HG02943 (cell line): ENCODE measurements at regions not wholly inside any gene's neighbourhood (a gene's known extent, or its start where the extent isn't known, plus 50 kb on each side); places are given as distances from the start of the nearest gene placed in this dataset.

Experiments used
- ATAC-seq: cut with Tn5 transposase; IDR thresholded peaks from one replicate; pipeline ENCODE4 v1.9.1; 2021; ENCODE audit warnings: mild to moderate bottlenecking, low read depth, moderate library complexity; ENCODE audit not compliant: unreplicated experiment

GRCh38 chr7:68311958-68312357, 1286.3 kb upstream of the AUTS2 start:
- no peak for ATAC-seq

- no peak for ATAC-seq
Measured at GRCh38 chr7:68313806-68314205, 1284.5 kb upstream of the AUTS2 start.

GRCh38 chr7:68314208-68314607, 1284.1 kb upstream of the AUTS2 start:
- ATAC-seq, result no peak

- no peak for ATAC-seq
Measured at GRCh38 chr7:68317476-68317875, 1280.8 kb upstream of the AUTS2 start.

GRCh38 chr7:68319061-68319460, 1279.2 kb upstream of the AUTS2 start:
- no peak for ATAC-seq

GRCh38 chr7:68321076-68321639, 1277.1 kb upstream of the AUTS2 start:
- ATAC-seq, result no peak

- no peak for ATAC-seq
Measured at GRCh38 chr7:68321776-68322496, 1276.3 kb upstream of the AUTS2 start.

- no peak for ATAC-seq
Measured at GRCh38 chr7:68324621-68325020, 1273.7 kb upstream of the AUTS2 start.

- ATAC-seq, result no peak
Measured at GRCh38 chr7:68334216-68334615, 1264.1 kb upstream of the AUTS2 start.

GRCh38 chr7:68334636-68335272, 1263.5 kb upstream of the AUTS2 start:
- no peak for ATAC-seq

GRCh38 chr7:68336594-68336993, 1261.7 kb upstream of the AUTS2 start:
- ATAC-seq, result no peak

- no peak for ATAC-seq
Measured at GRCh38 chr7:68348401-68348800, 1249.9 kb upstream of the AUTS2 start.

- no peak for ATAC-seq
Measured at GRCh38 chr7:68362745-68363518, 1235.3 kb upstream of the AUTS2 start.

- ATAC-seq, result no peak
Measured at GRCh38 chr7:68364886-68365625, 1233.2 kb upstream of the AUTS2 start.

GRCh38 chr7:68371985-68372384, 1226.3 kb upstream of the AUTS2 start:
- ATAC-seq, result no peak

- no peak for ATAC-seq
Measured at GRCh38 chr7:68376131-68376661, 1222.1 kb upstream of the AUTS2 start.

- ATAC-seq, result no peak
Measured at GRCh38 chr7:68381731-68382130, 1216.5 kb upstream of the AUTS2 start.

GRCh38 chr7:68384581-68384980, 1213.7 kb upstream of the AUTS2 start:
- ATAC-seq, result no peak

GRCh38 chr7:68393051-68393450, 1205.2 kb upstream of the AUTS2 start:
- ATAC-seq, result no peak

GRCh38 chr7:68394131-68394530, 1204.1 kb upstream of the AUTS2 start:
- no peak for ATAC-seq
